MM.1S (cell line): ENCODE measurements at regions not wholly inside any gene's neighbourhood (a gene's known extent, or its start where the extent isn't known, plus 50 kb on each side); places are given as distances from the start of the nearest gene placed in this dataset.

ENCODE experiments used
- EZH2 ChIP-seq: fragments of 300-600 bp; sonication (generic); optimal IDR thresholded peaks from 2 replicates; pipeline ENCODE3; 2017; ENCODE audit warnings: low read depth, mild to moderate bottlenecking, antibody characterized with exemption, low read length, mixed read lengths
- EZH2phosphoT487 ChIP-seq: fragments of 300-600 bp; sonication (generic); IDR thresholded peaks from 2 replicates; pipeline ENCODE4 v1.6.1; 2018; ENCODE audit warnings: antibody characterized with exemption, low read length
- TF ChIP-seq, protein P1 (sequence below): fragments of 300-600 bp; sonication (generic); IDR thresholded peaks from 2 replicates; pipeline ENCODE4 v1.5.1; 2016; ENCODE audit warnings: antibody characterized with exemption, low read length, mixed read lengths

DNA sequence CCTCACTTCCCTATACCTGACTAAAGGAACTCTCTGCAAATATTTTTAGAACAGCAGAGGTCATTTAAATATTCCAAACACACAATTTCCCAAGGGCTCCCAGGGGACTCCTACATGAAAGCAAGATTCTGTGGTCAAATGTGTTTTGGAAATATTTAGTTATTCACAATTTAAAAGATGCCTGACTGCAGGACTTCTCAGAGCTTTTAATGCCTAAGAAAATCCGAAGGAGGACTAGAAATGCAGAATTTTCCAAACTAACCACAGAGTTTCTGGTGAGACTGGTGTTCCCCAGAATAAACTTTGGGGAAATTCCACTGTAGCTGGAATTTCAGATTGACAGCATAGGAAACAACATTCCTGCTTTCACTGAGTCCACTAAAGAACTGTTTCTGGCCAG is 84.8 kb upstream of the MAP1LC3B2 start:
- TF ChIP-seq, protein P1, sequence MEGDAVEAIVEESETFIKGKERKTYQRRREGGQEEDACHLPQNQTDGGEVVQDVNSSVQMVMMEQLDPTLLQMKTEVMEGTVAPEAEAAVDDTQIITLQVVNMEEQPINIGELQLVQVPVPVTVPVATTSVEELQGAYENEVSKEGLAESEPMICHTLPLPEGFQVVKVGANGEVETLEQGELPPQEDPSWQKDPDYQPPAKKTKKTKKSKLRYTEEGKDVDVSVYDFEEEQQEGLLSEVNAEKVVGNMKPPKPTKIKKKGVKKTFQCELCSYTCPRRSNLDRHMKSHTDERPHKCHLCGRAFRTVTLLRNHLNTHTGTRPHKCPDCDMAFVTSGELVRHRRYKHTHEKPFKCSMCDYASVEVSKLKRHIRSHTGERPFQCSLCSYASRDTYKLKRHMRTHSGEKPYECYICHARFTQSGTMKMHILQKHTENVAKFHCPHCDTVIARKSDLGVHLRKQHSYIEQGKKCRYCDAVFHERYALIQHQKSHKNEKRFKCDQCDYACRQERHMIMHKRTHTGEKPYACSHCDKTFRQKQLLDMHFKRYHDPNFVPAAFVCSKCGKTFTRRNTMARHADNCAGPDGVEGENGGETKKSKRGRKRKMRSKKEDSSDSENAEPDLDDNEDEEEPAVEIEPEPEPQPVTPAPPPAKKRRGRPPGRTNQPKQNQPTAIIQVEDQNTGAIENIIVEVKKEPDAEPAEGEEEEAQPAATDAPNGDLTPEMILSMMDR, result no peak
- TF ChIP-seq EZH2 (no peak), EZH2phosphoT487 (no peak)
